ENCODE measurements at regions not wholly inside any gene's neighbourhood (a gene's known extent, or its start where the extent isn't known, plus 50 kb on each side); places are given as distances from the start of the nearest gene placed in this dataset.

- no peak overlapping the region for H3K4me3 ChIP-seq (replicated peaks in 1 of 2; ENCODE audit: low read depth in 2 of 2, low read length in 2 of 2)
- TF ChIP-seq, protein P1, sequence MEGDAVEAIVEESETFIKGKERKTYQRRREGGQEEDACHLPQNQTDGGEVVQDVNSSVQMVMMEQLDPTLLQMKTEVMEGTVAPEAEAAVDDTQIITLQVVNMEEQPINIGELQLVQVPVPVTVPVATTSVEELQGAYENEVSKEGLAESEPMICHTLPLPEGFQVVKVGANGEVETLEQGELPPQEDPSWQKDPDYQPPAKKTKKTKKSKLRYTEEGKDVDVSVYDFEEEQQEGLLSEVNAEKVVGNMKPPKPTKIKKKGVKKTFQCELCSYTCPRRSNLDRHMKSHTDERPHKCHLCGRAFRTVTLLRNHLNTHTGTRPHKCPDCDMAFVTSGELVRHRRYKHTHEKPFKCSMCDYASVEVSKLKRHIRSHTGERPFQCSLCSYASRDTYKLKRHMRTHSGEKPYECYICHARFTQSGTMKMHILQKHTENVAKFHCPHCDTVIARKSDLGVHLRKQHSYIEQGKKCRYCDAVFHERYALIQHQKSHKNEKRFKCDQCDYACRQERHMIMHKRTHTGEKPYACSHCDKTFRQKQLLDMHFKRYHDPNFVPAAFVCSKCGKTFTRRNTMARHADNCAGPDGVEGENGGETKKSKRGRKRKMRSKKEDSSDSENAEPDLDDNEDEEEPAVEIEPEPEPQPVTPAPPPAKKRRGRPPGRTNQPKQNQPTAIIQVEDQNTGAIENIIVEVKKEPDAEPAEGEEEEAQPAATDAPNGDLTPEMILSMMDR (IDR thresholded peaks at IDR 0.05; ENCODE audit: low read depth, low read length): no peak
- DNase-seq (ENCODE audit: low read depth in 2 of 2): no peak
Measured at GRCh38 chr4:1469043-1469442, 62.8 kb upstream of the NKX1-1 start.

DNA sequence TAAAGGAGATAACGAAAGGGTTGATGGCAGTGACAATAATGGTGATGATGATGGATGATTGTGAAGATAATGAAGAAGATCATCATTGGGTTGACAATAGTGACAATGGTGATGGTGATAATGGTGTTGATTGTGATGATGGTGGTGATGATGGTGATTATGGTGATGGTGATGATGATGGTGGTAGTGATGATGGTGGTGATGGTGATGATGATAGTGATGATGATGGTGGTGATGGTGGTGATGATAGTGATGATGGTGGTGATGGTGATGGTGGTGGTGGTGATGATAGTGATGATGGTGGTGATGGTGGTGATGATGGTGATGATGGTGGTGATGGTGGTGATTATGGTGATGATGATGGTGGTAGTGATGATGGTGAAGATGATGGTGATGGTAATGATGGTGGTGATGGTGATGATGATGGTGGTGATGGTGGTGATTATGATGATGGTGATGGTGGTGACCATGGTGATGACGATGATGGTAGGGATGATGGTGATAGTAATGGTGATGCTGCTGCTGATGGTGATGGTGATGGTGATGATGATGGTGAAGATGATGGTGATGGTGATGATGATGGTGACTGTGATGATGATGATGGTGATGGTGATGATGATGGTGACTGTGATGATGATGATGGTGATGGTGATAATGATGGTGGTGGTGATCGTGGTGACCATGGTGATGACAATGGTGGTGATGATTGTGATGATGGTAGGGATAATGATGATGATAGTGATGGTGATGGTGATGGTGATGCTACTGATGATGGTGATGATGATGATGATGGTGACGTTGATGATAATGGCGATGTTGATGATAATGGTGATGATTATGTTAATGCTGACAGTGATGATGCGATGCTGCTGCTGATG is 61.6 kb upstream of the NKX1-1 start:
- TF ChIP-seq, protein P1 (IDR thresholded peaks at IDR 0.05; ENCODE audit: low read depth, low read length): no peak
- H3K4me3 ChIP-seq (replicated peaks in 1 of 2; ENCODE audit: low read depth in 2 of 2, low read length in 2 of 2): no peak overlapping the region
- DNase-seq (ENCODE audit: low read depth in 2 of 2): no peak

DNA sequence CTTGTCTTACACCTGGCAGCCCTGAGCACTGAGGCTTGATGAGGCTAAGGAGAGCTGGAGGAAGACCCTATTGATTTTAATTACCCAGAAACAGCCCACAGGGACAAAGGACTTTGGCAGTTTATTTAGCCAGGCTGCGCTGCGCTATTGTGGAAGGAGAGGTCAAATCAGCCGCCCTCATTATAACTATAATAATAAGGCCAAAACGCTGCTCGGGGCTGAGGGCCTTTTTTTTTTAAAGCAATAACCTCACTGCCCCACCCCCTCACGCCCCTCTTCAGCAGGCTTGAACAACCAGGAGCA is 60.6 kb upstream of the NKX1-1 start:
- TF ChIP-seq, protein P1 (IDR thresholded peaks at IDR 0.05; ENCODE audit: low read depth, low read length): no peak

GRCh38 chr4:1466034-1466862 is 60.0 kb upstream of the NKX1-1 start:
- no peak for DNase-seq (ENCODE audit: low read depth in 2 of 2)
- H3K4me3 ChIP-seq (replicated peaks in 1 of 2; ENCODE audit: low read depth in 2 of 2, low read length in 2 of 2): no peak overlapping the region
- TF ChIP-seq, protein P1 (IDR thresholded peaks at IDR 0.05; ENCODE audit: low read depth, low read length): no peak

More for the DNA sequence above, 60.6 kb upstream of the NKX1-1 start:
- H3K4me3 ChIP-seq (replicated peaks in 1 of 2; ENCODE audit: low read depth in 2 of 2, low read length in 2 of 2): no peak overlapping the region
- no peak for DNase-seq (ENCODE audit: low read depth in 2 of 2)

DNA sequence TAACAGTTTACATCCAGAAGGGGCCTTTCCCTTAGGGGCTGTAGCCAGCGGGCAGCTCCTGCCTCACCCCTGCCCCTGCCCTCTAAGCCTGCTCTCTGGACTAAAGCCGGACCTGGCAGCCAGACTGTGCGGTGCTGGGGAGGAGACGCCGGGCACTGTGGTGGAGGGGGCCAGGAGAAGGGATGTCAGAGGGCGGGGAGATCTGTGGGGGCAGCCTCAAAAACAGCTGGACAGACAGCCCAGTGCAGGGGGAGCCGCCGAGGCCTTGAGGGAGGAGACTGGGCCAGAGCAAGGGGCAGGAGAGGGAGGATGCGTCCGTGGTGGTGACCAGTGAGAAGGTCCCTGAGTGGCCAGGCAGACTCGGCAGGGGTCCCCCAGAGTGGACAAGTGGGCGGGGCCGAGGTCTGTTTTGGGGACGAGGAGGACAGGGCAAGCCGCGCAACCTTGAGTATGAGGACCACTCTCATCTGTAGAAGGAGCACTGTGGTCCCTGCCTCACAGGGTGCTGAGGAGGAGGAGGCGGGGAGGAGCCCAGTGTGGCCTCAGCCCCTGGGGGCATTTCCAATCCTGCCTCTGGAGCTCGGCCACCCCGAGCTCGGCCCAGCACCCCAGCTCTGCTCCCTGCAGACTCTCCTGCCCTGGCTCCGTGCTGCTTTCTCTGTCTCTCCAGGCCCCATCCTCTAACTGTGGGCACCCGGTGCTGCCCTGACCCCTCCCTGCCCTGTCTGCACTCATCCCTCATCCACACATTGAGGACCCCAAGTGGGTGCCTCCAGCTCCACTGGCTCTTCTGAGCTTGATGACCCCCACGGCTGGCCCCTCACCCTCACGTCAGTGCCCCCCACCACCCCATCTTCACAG is 59.2 kb upstream of the NKX1-1 start:
- DNase-seq (ENCODE audit: low read depth in 2 of 2): no peak
- H3K4me3 ChIP-seq (replicated peaks in 1 of 2; ENCODE audit: low read depth in 2 of 2, low read length in 2 of 2): no peak overlapping the region
- TF ChIP-seq, protein P1 (IDR thresholded peaks at IDR 0.05; ENCODE audit: low read depth, low read length): no peak

GRCh38 chr4:1464581-1465171 is 58.4 kb upstream of the NKX1-1 start:
- TF ChIP-seq, protein P1 (IDR thresholded peaks at IDR 0.05; ENCODE audit: low read depth, low read length): no peak
- H3K4me3 ChIP-seq (replicated peaks in 1 of 2; ENCODE audit: low read depth in 2 of 2, low read length in 2 of 2): no peak overlapping the region
- DNase-seq (ENCODE audit: low read depth in 2 of 2): no peak
